BLaER1 treated with 17β-estradiol and CSF1 and Interleukin-3, amounts not matched to agents 10 nM and 100 nM (cell line): ENCODE measurements at regions not wholly inside any gene's neighbourhood (a gene's known extent, or its start where the extent isn't known, plus 50 kb on each side); places are given as distances from the start of the nearest gene placed in this dataset.
A peak's percentile ranks its signal among the peaks of the same experiment; 100 is the strongest.

ENCODE experiments used
- H3K27ac ChIP-seq, 11 experiments: shearing (Covaris generic); formaldehyde crosslinking; 2 replicates each; pipeline ENCODE4 v1.8.1; 2022
- H3K27me3 ChIP-seq, 11 experiments: shearing (Covaris generic); formaldehyde crosslinking; 2 replicates each; pipeline ENCODE4 v1.8.1; 2022
- H3K36me3 ChIP-seq, 11 experiments: shearing (Covaris generic); formaldehyde crosslinking; 2 replicates each; pipeline ENCODE4 v1.8.1; 2022
- H3K4me1 ChIP-seq, 10 experiments: shearing (Covaris generic); formaldehyde crosslinking; 2 replicates each; pipeline ENCODE4 v1.8.1; 2022
- H3K4me2 ChIP-seq, 11 experiments: shearing (Covaris generic); formaldehyde crosslinking; 2 replicates each; pipeline ENCODE4 v1.8.1; 2022
- H3K4me3 ChIP-seq, 10 experiments: shearing (Covaris generic); formaldehyde crosslinking; 2 replicates each; pipeline ENCODE4 v1.8.1; 2022
- H3K9ac ChIP-seq, 11 experiments: shearing (Covaris generic); formaldehyde crosslinking; 2 replicates each; pipeline ENCODE4 v1.8.1; 2022
- H3K9me3 ChIP-seq, 11 experiments: shearing (Covaris generic); formaldehyde crosslinking; replicated peaks in 1 of 11; 2 replicates each; pipeline ENCODE4 v1.8.1; 2022
- H4K20me1 ChIP-seq, 11 experiments: shearing (Covaris generic); formaldehyde crosslinking; 2 replicates each; pipeline ENCODE4 v1.8.1; 2022
- Cebpa-rat ChIP-seq, 11 experiments: shearing (Covaris generic); IDR thresholded peaks; 2 replicates each; pipeline ENCODE4 v1.8.1; 2022

- no peak overlapping the region for H3K4me2 ChIP-seq
- H3K36me3 ChIP-seq = no peaks in the 10 kb centered on the region
- H3K9me3 ChIP-seq = peaks cover 0 to 6% (median 0%) of the 10 kb centered on the region in 11 experiments; a peak in 1 of 22 replicates
- H3K27ac ChIP-seq = no peak overlapping the region
- no peaks in the 10 kb centered on the region for H4K20me1 ChIP-seq
- no peak for TF ChIP-seq Cebpa-rat (IDR thresholded peaks at IDR 0.05)
- H3K27me3 ChIP-seq = no peaks in the 10 kb centered on the region
- no peak overlapping the region for H3K9ac ChIP-seq
- no peak overlapping the region for H3K4me3 ChIP-seq
- no peaks in the 10 kb centered on the region for H3K4me1 ChIP-seq
Observed at GRCh38 chr3:104896624-104897023, 470.1 kb upstream of the ALCAM start.

- Histone ChIP-seq H3K9ac (no peak overlapping the region), H3K27me3 (no peaks in the 10 kb centered on the region), H4K20me1 (no peaks in the 10 kb centered on the region), H3K36me3 (no peaks in the 10 kb centered on the region), H3K27ac (no peak overlapping the region), H3K4me3 (no peak overlapping the region), H3K9me3 (peaks cover 22 to 32% (median 24%) of the 10 kb centered on the region in 11 experiments), H3K4me2 (no peak overlapping the region), H3K4me1 (no peaks in the 10 kb centered on the region)
- no peak for TF ChIP-seq Cebpa-rat (IDR thresholded peaks at IDR 0.05)
Observed at GRCh38 chr3:104901396-104901795, 465.3 kb upstream of the ALCAM start.

GRCh38 chr3:104903064-104903463, 463.6 kb upstream of the ALCAM start:
- Histone ChIP-seq H3K36me3 (no peaks in the 10 kb centered on the region), H3K4me2 (no peak overlapping the region), H4K20me1 (no peaks in the 10 kb centered on the region), H3K9me3 (peaks cover 32 to 44% (median 35%) of the 10 kb centered on the region in 11 experiments), H3K4me3 (no peak overlapping the region), H3K27ac (no peak overlapping the region), H3K9ac (no peak overlapping the region), H3K4me1 (peaks cover 0 to 10% (median 5%) of the 10 kb centered on the region in 10 experiments; a peak in 9 of 20 replicates), H3K27me3 (no peaks in the 10 kb centered on the region)
- TF ChIP-seq Cebpa-rat (IDR thresholded peaks at IDR 0.05) = no peak

GRCh38 chr3:104906001-104906639, 460.6 kb upstream of the ALCAM start:
- Histone ChIP-seq H3K9me3 (peaks cover 32 to 43% (median 35%) of the 10 kb centered on the region in 11 experiments), H3K27me3 (no peaks in the 10 kb centered on the region), H3K27ac (no peak overlapping the region), H3K36me3 (no peaks in the 10 kb centered on the region), H3K4me1 (peaks cover 0 to 26% (median 17%) of the 10 kb centered on the region in 10 experiments; a peak in 14 of 20 replicates), H3K4me3 (no peak overlapping the region), H3K9ac (no peak overlapping the region), H3K4me2 (no peak overlapping the region), H4K20me1 (no peaks in the 10 kb centered on the region)
- TF ChIP-seq Cebpa-rat (IDR thresholded peaks at IDR 0.05) = no peak

GRCh38 chr3:104907507-104907906, 459.2 kb upstream of the ALCAM start:
- H3K4me2 ChIP-seq = peak overlapping the region in 6 of 11 experiments; percentile 4 to 37 (median 30); a peak in 6 of 22 replicates
- no peak for TF ChIP-seq Cebpa-rat (IDR thresholded peaks at IDR 0.05)
- no peak overlapping the region for H3K9ac ChIP-seq
- H3K4me3 ChIP-seq = no peak overlapping the region
- H3K36me3 ChIP-seq = no peaks in the 10 kb centered on the region
- no peaks in the 10 kb centered on the region for H3K27me3 ChIP-seq
- peak overlapping the region in 6 of 11 experiments; percentile 6 to 40 (median 18); a peak in 3 of 22 replicates for H3K27ac ChIP-seq
- peaks cover 32 to 37% (median 35%) of the 10 kb centered on the region in 11 experiments for H3K9me3 ChIP-seq
- peaks cover 0 to 26% (median 17%) of the 10 kb centered on the region in 10 experiments; a peak in 14 of 20 replicates for H3K4me1 ChIP-seq
- H4K20me1 ChIP-seq = no peaks in the 10 kb centered on the region

GRCh38 chr3:104908761-104909160, 457.9 kb upstream of the ALCAM start:
- peak overlapping the region in 7 of 11 experiments; percentile 3 to 53 (median 10); a peak in 10 of 22 replicates for H3K4me2 ChIP-seq
- no peaks in the 10 kb centered on the region for H3K36me3 ChIP-seq
- no peak overlapping the region for H3K9ac ChIP-seq
- no peaks in the 10 kb centered on the region for H3K27me3 ChIP-seq
- no peak for TF ChIP-seq Cebpa-rat (IDR thresholded peaks at IDR 0.05)
- H4K20me1 ChIP-seq = no peaks in the 10 kb centered on the region
- peak overlapping the region in 6 of 11 experiments; percentile 11 to 38 (median 28); a peak in 5 of 22 replicates for H3K27ac ChIP-seq
- no peak overlapping the region for H3K4me3 ChIP-seq
- H3K9me3 ChIP-seq = peaks cover 21 to 26% (median 24%) of the 10 kb centered on the region in 11 experiments
- H3K4me1 ChIP-seq = peaks cover 0 to 26% (median 17%) of the 10 kb centered on the region in 10 experiments; a peak in 14 of 20 replicates

DNA sequence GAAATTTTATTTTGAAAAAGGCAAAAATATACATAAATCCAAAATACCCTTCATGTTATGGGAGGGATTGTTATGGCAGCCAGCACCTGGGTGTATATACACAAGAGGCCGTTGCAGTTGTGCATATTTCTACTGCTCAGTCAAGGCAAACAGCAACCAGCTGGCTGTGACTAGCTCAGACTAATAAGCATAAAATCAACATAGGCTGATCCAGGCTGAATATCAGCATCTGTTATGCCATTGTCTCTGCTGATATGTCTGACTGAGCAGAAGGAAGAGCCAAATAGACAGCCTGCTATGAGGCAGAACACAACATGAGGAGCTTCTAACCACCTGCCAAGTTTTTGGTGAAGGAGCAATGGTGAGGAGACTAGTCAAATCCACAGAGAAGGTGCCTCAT, 457.5 kb upstream of the ALCAM start:
- H3K27me3 ChIP-seq = no peaks in the 10 kb centered on the region
- H3K36me3 ChIP-seq = no peaks in the 10 kb centered on the region
- peak overlapping the region in 6 of 11 experiments; percentile 11 to 49 (median 28); a peak in 5 of 22 replicates for H3K27ac ChIP-seq
- TF ChIP-seq Cebpa-rat (IDR thresholded peaks at IDR 0.05) = no peak
- H3K4me3 ChIP-seq = no peak overlapping the region
- H3K9me3 ChIP-seq = peaks cover 16 to 21% (median 20%) of the 10 kb centered on the region in 11 experiments
- peaks cover 0 to 26% (median 17%) of the 10 kb centered on the region in 10 experiments; a peak in 14 of 20 replicates for H3K4me1 ChIP-seq
- H3K4me2 ChIP-seq = peak overlapping the region in 10 of 11 experiments; percentile 1 to 53 (median 10); a peak in 13 of 22 replicates
- H4K20me1 ChIP-seq = no peaks in the 10 kb centered on the region
- no peak overlapping the region for H3K9ac ChIP-seq

GRCh38 chr3:104909721-104910120, 457.0 kb upstream of the ALCAM start:
- H3K9ac ChIP-seq = no peak overlapping the region
- H4K20me1 ChIP-seq = no peaks in the 10 kb centered on the region
- H3K36me3 ChIP-seq = no peaks in the 10 kb centered on the region
- peaks cover 14 to 19% (median 18%) of the 10 kb centered on the region in 11 experiments for H3K9me3 ChIP-seq
- H3K4me1 ChIP-seq = peaks cover 0 to 26% (median 17%) of the 10 kb centered on the region in 10 experiments; a peak in 14 of 20 replicates
- no peaks in the 10 kb centered on the region for H3K27me3 ChIP-seq
- no peak for TF ChIP-seq Cebpa-rat (IDR thresholded peaks at IDR 0.05)
- peak overlapping the region in 3 of 11 experiments; percentile 20 to 49 (median 36); a peak in 5 of 22 replicates for H3K27ac ChIP-seq
- H3K4me3 ChIP-seq = no peak overlapping the region
- peak overlapping the region in 9 of 11 experiments; percentile 1 to 53 (median 11); a peak in 10 of 22 replicates for H3K4me2 ChIP-seq

- no peak overlapping the region for H3K27ac ChIP-seq
- H3K4me2 ChIP-seq = 0 out of 22 replicates have a peak overlapping the region, but pooled peaks of 1 of the 11 experiments have one; percentile 9
- H3K36me3 ChIP-seq = no peaks in the 10 kb centered on the region
- H3K4me3 ChIP-seq = no peak overlapping the region
- no peaks in the 10 kb centered on the region for H4K20me1 ChIP-seq
- H3K9ac ChIP-seq = no peak overlapping the region
- TF ChIP-seq Cebpa-rat (IDR thresholded peaks at IDR 0.05) = no peak
- H3K4me1 ChIP-seq = peaks cover 0 to 26% (median 17%) of the 10 kb centered on the region in 10 experiments; a peak in 14 of 20 replicates
- peaks cover 7 to 12% (median 11%) of the 10 kb centered on the region in 11 experiments; a peak in 21 of 22 replicates for H3K9me3 ChIP-seq
- H3K27me3 ChIP-seq = no peaks in the 10 kb centered on the region
Observed at GRCh38 chr3:104911376-104911775, 455.3 kb upstream of the ALCAM start.
